ENCODE measurements at regions not wholly inside any gene's neighbourhood (a gene's known extent, or its start where the extent isn't known, plus 50 kb on each side); places are given as distances from the start of the nearest gene placed in this dataset.
"Not testable (repeated sequence)": the region's sequence is repeated elsewhere in the genome, so short reads cannot be mapped to it uniquely, and the experiment has no call there.

DNA sequence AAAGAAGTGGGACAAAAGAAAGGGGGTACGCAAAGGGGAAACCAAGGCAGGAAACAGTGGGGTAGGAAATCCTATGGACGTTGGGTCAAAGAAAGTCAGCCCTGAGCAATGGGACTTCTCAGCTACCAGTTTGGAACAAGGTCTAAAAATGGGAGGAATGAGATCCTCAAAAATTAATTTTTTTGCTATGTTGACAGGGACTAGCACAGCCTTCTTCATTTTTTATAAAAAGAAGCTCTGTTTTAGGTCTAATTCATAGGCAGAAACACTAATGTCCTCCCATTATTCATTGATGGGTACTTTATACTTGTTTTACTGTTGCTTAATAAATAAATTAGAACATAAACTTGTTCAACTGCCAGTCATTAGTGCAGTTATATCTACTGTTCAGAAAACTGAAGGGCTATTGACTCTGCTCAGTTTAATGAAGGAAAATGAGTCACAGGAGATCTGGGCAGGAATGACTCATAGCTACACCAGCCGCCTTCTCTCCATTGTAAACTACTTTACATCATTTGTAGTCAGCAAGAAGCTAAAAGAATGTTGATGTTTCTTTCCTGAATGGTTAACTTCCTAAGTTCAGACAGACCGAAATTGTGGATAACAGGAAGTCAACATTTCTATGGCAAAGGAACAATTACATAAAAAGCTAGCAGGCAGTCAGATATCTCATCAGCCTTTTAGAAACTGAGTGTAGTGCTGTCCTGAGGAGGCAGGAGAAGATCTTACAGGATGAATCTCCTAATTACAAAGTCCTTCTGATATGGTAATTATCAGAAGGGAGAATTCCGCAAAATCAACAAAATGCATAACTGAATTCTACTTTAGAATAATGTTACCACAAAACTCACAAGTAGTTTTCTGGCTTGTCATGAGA is 356.4 kb upstream of the PKN2 start:
- DNase-seq, result no peak

DNA sequence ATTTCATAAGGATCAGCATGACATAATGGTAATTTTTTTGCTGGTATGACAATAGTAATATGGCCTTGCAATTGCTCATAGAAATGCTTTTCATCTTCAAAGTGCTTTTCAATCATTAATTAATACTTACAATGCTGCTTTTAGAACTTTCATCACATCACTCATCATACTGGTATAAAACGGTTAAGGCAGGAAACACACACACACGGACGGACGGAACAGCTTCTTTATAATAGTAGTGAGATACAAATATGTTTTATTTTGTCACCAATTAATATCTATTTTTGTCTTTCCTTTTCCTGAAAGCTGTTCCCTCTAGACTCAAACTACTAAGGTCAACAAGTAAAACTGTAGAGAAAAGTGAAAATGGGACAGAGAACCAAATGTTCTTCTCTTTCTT is 353.9 kb upstream of the PKN2 start:
- DNase-seq, result no peak

DNA sequence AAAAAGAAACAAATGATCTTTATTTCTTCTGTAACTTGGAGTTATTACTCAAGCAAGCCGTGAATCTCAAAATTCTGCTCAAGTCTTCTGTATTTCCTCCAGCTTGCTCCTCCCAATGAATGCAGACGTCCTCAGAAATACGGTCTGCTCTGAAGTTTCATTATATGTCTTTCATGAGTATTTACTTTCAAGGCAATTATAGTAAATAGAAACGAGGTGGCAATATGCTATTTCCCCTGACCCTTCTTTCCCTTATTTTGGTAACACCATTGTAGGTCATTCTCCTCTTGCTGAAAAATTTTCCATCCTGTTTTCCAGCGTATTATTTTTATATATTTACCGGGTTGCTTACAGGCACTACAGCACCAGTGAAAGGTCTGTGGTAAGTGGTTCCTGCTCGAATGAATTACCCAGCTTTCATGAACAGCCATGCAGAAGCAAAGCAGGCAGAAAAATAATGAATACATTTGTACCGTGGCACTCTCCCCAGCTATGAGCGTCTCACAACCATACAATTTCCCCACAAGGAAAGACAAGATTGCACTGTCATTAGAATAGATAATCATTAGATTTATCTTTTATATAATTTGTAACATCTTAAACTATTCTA is 350.9 kb upstream of the PKN2 start:
- DNase-seq, result no peak

DNA sequence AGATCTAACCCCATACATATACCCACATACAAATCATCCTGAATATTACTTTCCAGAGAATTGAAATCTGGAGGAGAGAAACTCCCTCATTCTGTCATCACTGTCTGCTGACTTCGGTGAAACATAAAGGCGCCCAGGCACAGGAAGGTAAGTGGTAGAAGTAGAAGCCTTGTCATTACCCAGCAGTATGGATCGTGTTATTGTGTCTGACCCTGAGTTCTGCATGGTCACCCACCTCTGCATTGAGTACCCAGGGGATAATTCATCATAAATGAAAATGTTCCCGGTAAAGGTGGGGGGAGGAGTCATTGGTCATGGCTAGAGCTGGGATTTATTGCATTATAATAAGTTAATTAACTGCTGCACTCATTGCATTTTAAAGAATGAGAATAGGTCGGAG is 342.6 kb upstream of the PKN2 start:
- no peak for DNase-seq

DNA sequence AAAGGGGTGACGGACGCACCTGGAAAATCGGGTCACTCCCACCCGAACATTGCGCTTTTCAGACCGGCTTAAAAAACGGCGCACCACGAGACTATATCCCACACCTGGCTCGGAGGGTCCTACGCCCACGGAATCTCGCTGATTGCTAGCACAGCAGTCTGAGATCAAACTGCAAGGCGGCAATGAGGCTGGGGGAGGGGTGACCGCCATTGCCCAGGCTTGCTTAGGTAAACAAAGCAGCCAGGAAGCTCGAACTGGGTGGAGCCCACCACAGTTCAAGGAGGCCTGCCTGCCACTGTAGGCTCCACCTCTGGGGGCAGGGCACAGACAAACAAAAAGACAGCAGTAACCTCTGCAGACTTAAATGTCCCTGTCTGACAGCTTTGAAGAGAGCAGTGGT is 342.0 kb upstream of the PKN2 start:
- not testable (repeated sequence) for DNase-seq

DNA sequence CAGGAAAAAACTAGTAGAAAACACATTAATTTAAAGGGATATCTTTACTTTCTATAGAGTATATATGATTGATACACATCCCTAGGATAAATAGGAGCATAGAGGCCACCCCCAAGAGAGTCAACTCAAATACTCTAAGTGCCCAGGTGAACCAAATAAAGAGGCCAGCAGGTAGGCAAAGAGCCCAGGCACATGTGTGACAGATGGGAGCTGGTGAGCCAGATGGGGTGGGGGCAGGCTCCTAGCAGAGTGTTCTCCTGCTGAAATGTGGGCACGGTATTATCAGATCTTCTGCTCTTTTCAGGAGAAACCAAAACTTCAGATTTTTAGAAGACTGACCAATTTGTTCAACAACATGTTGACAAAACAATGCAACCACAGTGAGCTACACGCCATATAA is 333.4 kb upstream of the PKN2 start:
- no peak for DNase-seq

DNA sequence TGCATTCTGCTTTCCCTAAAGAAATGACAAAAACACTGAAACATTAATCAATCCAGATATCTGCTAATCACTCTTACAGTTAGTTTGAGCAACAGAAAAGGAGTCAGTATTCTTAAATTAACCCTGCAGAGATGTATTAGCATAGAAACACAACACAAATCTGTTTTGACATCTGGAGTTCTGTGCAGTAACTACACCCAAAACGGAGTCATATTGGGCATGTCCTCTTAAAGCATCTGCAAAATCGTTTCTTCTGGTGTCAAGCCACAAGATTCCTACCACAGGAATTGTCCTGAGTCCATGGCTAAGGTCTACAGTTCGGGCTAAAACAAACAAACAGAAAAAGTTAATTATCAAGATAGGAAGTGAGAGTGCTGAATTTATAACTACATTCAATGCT is 332.1 kb upstream of the PKN2 start:
- no peak for DNase-seq

DNA sequence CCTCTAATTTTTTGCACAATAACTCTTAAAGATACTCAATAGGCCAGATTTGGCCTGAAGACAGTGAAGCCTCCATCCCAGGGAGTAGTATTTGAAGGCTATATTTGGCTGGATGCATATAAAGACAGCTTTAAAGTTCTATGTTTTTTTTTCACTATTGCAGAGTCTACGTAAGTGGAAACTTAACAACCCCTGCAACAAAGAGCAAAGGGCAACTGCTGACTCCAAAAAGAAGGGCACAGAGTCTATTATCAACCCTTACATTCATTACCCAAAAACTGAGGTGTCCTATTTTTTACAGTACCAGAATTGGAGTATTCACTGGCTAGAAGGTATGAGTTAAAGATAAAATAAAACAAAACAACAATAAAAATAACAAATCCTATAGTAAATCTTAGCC is 329.8 kb upstream of the PKN2 start:
- DNase-seq, result no peak

DNA sequence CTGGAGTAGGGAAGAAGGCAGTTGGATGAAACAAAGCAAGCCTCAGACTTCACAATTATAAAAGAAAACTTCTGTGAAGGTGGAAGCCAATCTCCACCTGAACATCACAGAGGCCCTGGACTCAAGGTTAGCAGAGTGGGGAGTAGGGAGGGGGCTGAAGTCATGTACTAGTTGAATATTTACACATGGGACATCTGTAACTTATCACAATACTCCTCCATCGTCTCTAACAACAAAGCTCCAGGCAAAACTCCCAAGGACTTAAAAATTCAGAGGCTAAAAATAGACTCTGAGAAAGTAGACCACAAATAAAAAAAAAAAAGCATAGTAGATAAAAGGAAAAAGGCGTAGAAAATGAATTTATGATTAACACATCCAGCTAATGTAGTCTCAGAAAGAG is 326.3 kb upstream of the PKN2 start:
- DNase-seq, result no peak

DNA sequence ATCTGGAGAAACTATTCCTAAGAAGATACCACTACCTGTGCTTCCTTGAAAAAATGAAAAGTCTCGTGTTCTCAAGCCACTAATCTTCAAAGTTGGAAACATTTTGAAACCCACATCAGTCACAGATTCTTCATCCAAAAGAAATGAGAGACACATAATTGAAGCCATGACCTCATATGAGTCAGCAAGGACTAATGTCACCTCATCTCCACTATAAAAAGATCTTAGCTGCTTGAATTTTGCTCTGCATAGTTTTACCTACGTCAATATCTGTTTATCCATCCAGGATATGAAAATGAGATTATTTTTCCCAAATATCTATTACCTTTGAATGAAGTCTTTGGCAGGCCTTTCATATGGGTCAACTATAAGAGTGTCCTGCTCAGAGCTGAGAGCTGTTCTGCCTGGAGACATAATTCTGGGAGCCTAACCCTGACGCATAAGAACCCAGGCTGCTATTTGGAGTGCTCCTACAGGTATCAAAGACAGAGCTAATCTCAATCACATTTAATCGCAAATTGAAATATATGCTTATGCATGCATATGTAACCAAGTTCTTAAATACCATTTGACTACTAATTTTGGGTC is 312.5 kb upstream of the PKN2 start:
- DNase-seq, result no peak

DNA sequence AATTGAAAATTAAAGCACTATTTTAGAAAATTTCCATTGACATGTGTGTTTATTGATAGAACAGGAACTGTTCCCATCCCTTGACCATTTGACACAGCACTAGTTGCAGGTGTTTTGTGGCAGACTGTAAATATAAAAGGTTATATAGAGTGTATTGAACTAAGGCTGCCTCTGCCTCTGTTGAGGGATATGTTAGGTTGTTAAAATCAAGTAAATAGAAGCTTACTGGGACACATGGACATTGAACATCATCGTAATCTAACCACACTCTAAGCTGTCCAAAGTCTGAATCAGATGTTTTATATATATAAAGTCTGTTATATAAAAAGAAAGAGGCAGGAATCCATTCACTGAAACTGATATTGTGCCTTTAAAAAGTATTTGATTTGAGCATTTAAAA is 308.1 kb upstream of the PKN2 start:
- DNase-seq, result no peak

DNA sequence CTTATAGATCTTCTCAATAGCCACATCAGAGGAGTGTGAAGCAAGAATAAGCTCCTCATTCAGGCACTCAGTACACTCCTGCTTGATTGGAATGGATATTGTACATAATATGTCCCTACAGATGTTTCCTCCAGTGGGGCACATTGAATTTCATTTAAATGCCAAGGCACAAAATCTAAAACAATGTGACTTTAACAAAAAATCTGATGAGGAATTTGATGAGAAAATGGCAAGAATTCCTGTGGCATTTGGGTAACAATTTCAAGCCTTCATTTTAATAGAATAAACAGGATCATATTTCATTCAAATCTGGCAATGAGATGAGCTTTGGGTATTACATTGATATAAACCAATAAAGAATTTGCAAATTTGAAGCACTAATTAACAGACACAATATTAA is 307.7 kb upstream of the PKN2 start:
- no peak for DNase-seq

DNA sequence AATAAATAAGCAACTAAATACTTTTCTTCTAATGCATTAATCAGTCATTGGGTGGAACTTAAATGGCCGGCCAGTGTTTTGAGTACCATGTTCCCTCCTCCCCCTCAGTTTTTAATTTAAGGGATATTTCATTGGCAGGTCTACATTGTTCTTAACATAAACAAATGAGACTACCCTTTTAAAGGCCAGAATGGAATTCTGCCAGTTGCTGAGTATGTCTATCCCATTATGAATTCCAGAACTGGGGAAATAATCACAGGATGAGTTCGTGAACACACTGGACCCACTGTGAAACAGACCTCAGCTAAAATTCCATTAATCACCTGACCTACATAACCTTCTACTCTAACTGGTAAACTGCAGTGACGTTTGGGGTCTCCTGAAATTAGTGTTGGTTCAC is 305.5 kb upstream of the PKN2 start:
- no peak for DNase-seq

DNA sequence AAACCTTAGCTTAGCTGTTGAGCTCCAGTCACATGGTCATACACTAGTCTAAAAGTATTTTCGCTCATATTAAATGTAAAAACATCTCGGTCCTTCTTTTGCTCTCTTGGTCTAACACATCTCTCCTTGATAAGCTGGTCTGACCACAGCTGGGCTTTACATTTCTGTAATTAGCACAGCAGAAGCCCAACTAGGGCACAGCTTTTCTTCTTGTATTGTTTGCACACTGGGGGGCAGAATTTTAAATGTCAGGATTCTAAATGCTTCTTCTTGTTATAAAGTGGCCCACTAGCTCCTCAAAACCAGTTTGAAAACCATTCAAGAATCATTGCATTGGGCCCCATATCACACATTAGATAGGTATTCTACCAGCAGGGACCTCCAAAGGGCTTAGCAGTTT is 289.1 kb upstream of the PKN2 start:
- DNase-seq, result no peak

DNA sequence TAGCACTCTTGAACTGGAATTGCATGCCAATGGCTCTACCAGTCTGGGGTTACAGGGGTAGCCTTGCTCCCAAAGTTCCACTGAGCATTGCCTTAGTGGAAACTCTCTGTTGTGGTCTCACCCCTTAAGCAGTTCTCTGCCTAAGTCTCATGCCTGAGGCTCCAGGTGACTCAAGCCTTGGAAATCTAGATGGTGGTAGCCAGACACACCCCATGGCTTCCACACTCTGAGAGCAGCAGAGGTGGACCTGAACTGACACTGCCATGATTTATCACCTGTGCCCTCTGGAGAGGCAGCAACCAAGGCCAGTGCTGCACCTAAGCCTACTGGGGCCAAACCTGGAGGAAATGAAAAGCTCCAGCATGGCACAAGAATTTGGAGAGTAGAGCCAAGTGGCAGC is 285.7 kb upstream of the PKN2 start:
- no peak for DNase-seq

DNA sequence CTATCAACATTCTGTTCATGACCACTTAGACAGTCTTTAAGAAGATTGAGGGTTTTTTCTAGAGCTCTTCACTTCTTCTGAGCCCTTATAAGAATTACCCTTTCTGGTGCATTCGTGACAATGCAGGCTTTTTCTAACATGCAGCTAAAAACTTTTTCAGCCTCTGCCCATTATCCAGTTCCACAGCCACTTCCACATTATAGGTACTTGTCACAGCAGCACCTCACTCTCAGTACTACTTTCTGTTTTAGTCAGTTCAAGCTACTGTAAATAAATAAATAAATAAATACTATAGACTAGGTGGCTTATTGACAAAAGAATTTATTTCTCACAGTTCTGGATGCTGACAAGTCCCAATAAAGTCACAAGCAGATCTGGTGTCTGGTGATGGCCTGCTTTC is 284.4 kb upstream of the PKN2 start:
- DNase-seq, result no peak

DNA sequence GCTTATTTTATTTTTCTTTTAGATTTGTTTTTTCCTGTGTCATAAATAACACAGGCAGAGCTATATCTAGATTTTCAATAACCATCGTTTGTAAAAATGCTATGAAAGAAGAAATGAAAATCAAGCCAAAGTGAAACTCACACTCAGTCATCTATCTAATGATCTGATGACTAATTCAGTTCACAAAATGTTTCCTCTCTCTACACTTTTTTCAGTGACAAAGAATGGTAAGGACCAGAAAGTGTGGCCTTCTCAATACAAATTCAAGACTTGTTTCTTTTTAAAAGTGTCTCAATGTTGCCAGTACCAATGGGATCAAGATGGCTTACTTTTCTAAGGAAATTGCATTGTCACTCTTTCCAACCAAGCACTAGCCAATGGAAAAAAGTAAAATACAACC is 282.8 kb upstream of the PKN2 start:
- no peak for DNase-seq

DNA sequence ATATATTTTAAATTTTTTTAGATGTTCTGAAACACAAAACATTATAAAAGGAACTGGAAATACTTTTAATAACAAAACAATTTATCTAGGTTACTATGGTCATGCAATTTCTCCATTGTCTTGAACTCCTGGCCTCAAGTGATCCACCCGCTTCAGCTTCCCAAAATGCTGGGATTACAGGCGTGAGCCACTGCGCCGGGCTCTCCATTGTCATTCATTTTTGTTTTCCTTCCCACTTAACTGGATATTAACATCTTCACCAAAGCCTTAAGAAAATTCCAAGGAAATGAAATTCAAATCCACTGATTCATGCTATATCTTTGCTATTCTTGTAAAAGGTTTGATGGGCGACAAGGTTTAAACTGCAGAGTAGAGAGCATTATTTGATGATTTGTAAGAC is 279.5 kb upstream of the PKN2 start:
- DNase-seq, result no peak

DNA sequence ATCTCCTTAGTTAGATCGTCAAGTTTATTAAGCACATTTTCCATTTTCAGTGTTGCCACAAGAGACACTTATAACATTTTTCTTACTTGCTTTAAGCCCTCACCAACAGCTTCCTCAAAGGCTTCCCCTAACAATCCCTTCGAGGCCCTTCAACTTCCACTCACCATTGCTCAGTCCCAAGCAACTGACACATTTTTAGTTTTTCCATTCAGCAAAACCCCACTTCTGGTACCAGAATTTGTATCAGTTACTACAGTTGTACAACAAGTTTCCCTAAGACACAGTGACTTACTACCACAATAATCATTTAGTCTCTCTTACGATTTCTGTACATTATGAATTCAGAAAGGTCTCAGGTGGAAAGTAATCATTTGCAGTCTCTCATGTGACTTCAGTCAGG is 276.8 kb upstream of the PKN2 start:
- DNase-seq, result no peak

DNA sequence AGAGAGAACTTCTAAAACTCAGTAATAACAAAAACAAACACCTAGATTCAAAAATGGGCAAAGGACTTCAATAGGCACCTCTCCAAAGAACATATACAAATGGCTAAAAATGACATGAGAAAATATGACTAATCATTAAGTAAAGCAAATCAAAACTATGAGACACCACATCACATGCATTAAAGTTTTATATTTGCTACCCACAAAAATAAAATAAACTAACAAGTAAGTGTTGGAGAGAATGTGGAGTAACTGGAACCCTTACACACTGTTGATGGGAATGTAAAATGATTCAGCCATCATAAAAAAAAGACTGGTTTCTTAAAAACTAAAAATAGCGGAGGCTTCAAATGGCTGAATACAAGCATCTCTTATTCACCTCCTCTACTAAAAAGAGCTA is 262.1 kb upstream of the PKN2 start:
- DNase-seq, result no peak

DNA sequence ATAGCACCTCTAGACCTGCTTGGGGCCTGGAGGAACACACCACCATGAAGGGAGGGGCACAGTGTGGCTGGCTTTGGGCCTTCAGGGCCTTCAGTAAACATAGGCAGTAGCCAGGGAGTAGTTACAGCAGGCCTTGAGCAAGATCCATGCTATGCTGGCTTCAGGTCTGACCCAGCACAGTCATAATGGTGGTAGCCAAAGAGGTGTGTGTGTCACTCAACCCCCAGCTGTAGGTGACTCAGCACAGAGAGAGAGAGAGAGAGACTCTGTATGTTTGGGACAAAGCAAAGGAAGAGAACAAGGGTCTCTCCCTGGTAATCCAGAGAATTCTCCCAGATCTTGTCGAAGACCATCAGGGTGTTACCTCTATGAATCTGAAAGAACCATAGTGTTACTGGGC is 250.5 kb upstream of the PKN2 start:
- no peak for DNase-seq

DNA sequence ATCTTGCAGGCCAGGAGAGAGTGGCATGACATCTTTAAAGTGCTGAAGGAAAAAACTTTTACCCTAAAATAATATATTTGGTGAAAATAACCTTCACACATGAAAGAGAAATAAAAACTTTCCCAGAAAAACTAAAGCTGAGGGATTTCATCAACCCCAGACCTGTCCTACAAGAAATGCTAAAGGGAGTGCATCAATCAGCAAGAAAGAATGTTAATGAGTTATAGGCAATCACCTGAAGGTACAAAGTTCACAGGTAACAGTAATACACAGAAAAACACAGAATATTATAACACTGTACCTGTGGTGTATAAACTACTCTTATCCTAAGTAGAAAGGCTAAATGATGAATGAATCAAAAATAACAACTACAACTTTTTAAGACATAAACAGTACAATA is 249.2 kb upstream of the PKN2 start:
- no peak for DNase-seq

DNA sequence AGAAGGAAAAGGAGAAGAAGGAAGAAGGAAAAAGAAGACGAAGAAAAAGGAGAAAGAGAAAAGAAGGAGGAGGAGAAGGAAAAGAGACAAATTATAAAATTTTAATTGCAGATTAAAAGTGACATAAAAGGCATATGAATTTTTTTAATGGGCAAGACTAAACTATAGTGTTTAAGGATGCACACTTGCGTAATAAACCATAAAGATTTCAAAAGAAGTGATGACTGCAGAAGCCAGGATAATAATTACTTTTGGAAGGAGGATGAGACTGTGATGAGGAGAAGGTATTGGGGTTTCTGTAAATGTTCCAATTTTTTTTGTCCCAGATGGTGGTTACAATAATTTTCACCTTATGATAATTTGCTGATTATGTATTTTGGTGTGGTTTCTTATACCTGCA is 243.1 kb upstream of the PKN2 start:
- no peak for DNase-seq

DNA sequence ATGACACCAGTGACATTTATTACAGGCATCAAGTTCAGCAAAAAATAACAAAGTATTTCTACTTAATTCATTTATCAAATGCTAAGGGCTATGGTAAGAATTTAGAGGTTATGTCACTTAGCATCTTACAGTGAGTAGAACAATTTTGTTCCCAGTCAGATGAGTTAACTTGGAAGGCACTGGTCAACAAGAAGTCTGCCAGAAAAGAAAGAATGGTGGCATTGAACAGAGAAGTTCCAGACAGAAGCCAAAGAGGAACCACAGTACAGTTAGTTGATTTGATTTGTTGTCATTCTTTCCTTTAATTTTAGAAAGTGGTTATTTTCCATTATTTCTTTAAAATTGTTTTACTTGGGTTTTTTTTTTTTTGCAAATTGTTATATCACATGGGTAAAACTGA is 232.2 kb upstream of the PKN2 start:
- DNase-seq, result no peak

DNA sequence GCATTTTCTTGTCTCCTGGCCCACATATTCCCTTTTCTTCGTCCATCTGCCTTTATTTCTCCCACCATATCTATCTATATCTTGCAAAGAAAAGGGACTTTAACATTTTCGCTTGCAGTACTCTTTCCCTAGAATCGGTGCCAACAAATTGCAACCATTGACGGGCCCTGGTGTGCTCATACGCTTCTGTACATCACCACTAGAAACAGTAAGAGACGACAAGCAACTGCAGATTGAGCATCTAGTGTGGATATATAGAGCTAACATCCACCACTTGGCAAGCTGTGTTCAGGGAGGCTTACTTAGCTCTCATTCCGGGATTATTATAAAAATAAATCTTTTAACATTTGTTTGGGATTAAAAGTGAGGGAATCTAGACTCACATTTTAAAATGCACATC is 230.8 kb upstream of the PKN2 start:
- DNase-seq, result no peak

Measured in NCI-H2029 (cell line).